Spleen (tissue), 11 donors: ENCODE measurements at regions not wholly inside any gene's neighbourhood (a gene's known extent, or its start where the extent isn't known, plus 50 kb on each side); places are given as distances from the start of the nearest gene placed in this dataset.

Experiments used
- DNase-seq: peaks from one replicate; pipeline ENCODE4 v3.0.0-alpha.2; 2020
- H3K27ac ChIP-seq, 8 donors: fragments of 200-600 bp; sonication (generic) in 7 of 8; 1 replicate in 4 of 8; 2 replicates in 4 of 8; pipeline versions ENCODE4 v1.5.0 to v1.8.0; 2016 to 2021; ENCODE audit warnings: inconsistent platforms in 4 of 8, mild to moderate bottlenecking in 4 of 8, moderate library complexity in 1 of 8
- H3K27me3 ChIP-seq, 7 donors: fragments of 200-600 bp; sonication (generic) in 6 of 7; replicated peaks in 1 of 7; 1 replicate in 4 of 7; 2 replicates in 3 of 7; pipeline versions ENCODE4 v1.5.0 to v1.8.0; 2016 to 2021; ENCODE audit warnings: inconsistent platforms in 3 of 7, mild to moderate bottlenecking in 1 of 7
- H3K36me3 ChIP-seq, 6 donors: fragments of 200-600 bp; sonication (generic) in 5 of 6; 1 replicate in 4 of 6; 2 replicates in 2 of 6; pipeline versions ENCODE4 v1.5.0 to v1.8.0; 2016 to 2021; ENCODE audit warnings: inconsistent platforms in 2 of 6
- H3K4me1 ChIP-seq, 6 donors: fragments of 200-600 bp; sonication (generic) in 5 of 6; 1 replicate in 3 of 6; 2 replicates in 3 of 6; pipeline versions ENCODE4 v1.5.0 to v1.8.0; 2016 to 2021; ENCODE audit warnings: inconsistent platforms in 3 of 6
- H3K4me3 ChIP-seq, 8 donors: fragments of 200-600 bp; sonication (generic) in 7 of 8; 1 replicate in 4 of 8; 2 replicates in 4 of 8; pipeline versions ENCODE4 v1.5.0 to v1.8.0; 2016 to 2021; ENCODE audit warnings: inconsistent platforms in 4 of 8, mild to moderate bottlenecking in 4 of 8, moderate library complexity in 2 of 8
- H3K9me3 ChIP-seq, 8 donors: fragments of 200-600 bp; sonication (generic) in 7 of 8; 1 replicate in 4 of 8; 2 replicates in 4 of 8; pipeline versions ENCODE4 v1.5.0 to v1.8.0; 2016 to 2021; ENCODE audit warnings: inconsistent platforms in 4 of 8
- POLR2A ChIP-seq, 3 donors: fragments of 450-650 bp; IDR thresholded peaks; one replicate each; pipeline ENCODE4 v1.5.1; 2017; ENCODE audit warnings: antibody characterized with exemption in 3 of 3, mild to moderate bottlenecking in 1 of 3
- POLR2AphosphoS5 ChIP-seq, 3 donors: sonication (generic); formaldehyde crosslinking; IDR thresholded peaks; one replicate each; pipeline ENCODE4 v1.5.1; 2017; ENCODE audit warnings: antibody characterized with exemption in 3 of 3
- WGBS, 5 donors: extraction: QIAGEN DNeasy Blood & Tissue Kit in 3 of 5; methylation state at CpG; one replicate each; pipeline versions ENCODE4 v1.1.5 to v1.1.7; 2013 to 2018; 5-methylcytosine and 5-hydroxymethylcytosine counted together
- intact Hi-C: fragments of 100-400 bp; cut with DNase I; formaldehyde crosslinking; loops from one replicate; pipeline ENCODE4 v1.15.0; 2023; ENCODE audit warnings: low total_unique reads
- TF ChIP-seq, protein P1 (sequence below), 11 experiments: fragments of 200-600 bp in 7 of 11; fragments of 450-650 bp in 4 of 11; sonication (generic) in 4 of 11; IDR thresholded peaks in 8 of 11; conservative IDR thresholded peaks in 3 of 11; 1 replicate in 7 of 11; 2 replicates in 4 of 11; pipeline versions ENCODE4 v1.4.0 to v1.8.0; 2016 to 2021; ENCODE audit warnings: antibody characterized with exemption in 11 of 11, inconsistent platforms in 4 of 11, mild to moderate bottlenecking in 1 of 11
- donor health status: healthy with polysubstance abuse.
- donor health status: DM: no; HTN: no; CAD: no; lungs with moderate emphysema.
- donor health status: DM: no; HTN: no; CAD: no.
- donor health status: Bipolar disorder and iron deficiency.
- donor health status: healthy.
- donor health status: DM: no; HTN: no; CAD: no.
- donor health status: DM: yes; HTN: yes; CAD: no.

DNA sequence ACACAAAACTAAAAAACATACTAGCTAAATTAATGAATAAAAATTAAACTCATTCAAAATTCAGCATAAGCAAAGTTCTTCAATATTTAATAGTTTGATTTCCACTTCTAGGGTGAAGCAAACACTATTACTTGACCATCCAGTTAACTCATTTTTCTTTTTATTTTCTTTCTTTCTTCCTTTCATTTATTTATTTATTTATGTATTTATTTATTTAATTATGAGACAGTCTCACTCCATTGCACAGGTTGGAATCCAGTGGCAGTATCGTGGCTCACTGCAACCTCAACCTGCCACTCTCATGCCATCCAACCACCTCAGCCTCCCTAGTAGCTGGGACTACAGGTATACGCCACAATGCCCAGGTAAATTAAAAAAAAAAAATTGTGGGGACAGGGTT is 2069.5 kb downstream of the NCAM2 start:
- no peak overlapping the region for H3K27ac ChIP-seq
- 0% methylated on average over 2 of the region's 2 CpGs for WGBS, 5 donors
- H3K4me1 ChIP-seq, result no peaks in the 10 kb centered on the region
- no peaks in the 10 kb centered on the region for H3K27me3 ChIP-seq
- H3K9me3 ChIP-seq, result peaks cover 0 to 19% (median 4%) of the 10 kb centered on the region in 8 donors
- TF ChIP-seq POLR2A (IDR thresholded peaks at IDR 0.05) (no peak), POLR2AphosphoS5 (IDR thresholded peaks at IDR 0.05) (no peak)
- TF ChIP-seq, protein P1, sequence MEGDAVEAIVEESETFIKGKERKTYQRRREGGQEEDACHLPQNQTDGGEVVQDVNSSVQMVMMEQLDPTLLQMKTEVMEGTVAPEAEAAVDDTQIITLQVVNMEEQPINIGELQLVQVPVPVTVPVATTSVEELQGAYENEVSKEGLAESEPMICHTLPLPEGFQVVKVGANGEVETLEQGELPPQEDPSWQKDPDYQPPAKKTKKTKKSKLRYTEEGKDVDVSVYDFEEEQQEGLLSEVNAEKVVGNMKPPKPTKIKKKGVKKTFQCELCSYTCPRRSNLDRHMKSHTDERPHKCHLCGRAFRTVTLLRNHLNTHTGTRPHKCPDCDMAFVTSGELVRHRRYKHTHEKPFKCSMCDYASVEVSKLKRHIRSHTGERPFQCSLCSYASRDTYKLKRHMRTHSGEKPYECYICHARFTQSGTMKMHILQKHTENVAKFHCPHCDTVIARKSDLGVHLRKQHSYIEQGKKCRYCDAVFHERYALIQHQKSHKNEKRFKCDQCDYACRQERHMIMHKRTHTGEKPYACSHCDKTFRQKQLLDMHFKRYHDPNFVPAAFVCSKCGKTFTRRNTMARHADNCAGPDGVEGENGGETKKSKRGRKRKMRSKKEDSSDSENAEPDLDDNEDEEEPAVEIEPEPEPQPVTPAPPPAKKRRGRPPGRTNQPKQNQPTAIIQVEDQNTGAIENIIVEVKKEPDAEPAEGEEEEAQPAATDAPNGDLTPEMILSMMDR (IDR thresholded peaks at IDR 0.05 in 8 of 11, conservative IDR thresholded peaks at IDR 0.05 in 3 of 11), result no peak
- DNase-seq, result no peak
- H3K36me3 ChIP-seq, result no peaks in the 10 kb centered on the region
- intact Hi-C loops, result no loop called here
- H3K4me3 ChIP-seq, result no peak overlapping the region

- H3K4me1 ChIP-seq, result no peaks in the 10 kb centered on the region
- 38 to 95% (median 79%) methylated on average over 2 of the region's 2 CpGs for WGBS, 5 donors
- intact Hi-C loops, result no loop called here
- no peak for DNase-seq
- H3K9me3 ChIP-seq, result peaks cover 0 to 20% (median 0%) of the 10 kb centered on the region in 8 donors
- no peak overlapping the region for H3K27ac ChIP-seq
- H3K36me3 ChIP-seq, result no peaks in the 10 kb centered on the region
- TF ChIP-seq, protein P1 (IDR thresholded peaks at IDR 0.05 in 8 of 11, conservative IDR thresholded peaks at IDR 0.05 in 3 of 11), result no peak
- TF ChIP-seq POLR2A (IDR thresholded peaks at IDR 0.05) (no peak), POLR2AphosphoS5 (IDR thresholded peaks at IDR 0.05) (no peak)
- H3K4me3 ChIP-seq, result no peak overlapping the region
- no peaks in the 10 kb centered on the region for H3K27me3 ChIP-seq
These were observed 2085.0 kb downstream of the NCAM2 start for GRCh38 chr21:23083242-23083641.

DNA sequence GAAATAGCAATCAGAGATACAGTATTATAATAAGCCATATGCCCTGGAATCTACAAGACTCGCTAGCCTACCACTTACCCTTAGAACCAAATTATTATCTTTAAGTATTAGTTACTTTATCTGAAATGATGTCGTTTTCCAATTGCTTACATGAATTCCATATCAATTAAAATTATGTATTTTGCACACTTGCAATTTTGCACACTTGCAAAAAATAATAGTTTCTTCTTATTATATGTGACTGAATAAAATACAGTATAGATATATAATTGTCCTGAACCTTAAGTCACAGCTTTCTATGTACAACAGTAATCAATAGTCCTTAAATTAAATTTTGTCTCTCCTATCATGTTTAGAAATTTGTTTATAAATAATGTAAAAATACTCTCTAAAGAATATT is 2095.1 kb downstream of the NCAM2 start:
- Histone ChIP-seq H3K27me3 (no peaks in the 10 kb centered on the region), H3K27ac (no peak overlapping the region), H3K4me1 (no peaks in the 10 kb centered on the region), H3K36me3 (no peaks in the 10 kb centered on the region), H3K9me3 (peaks cover 0 to 35% (median 11%) of the 10 kb centered on the region in 8 donors), H3K4me3 (no peak overlapping the region)
- intact Hi-C loops, result no loop called here
- no peak for DNase-seq
- TF ChIP-seq POLR2A (IDR thresholded peaks at IDR 0.05) (no peak), POLR2AphosphoS5 (IDR thresholded peaks at IDR 0.05) (no peak)
- TF ChIP-seq, protein P1 (IDR thresholded peaks at IDR 0.05 in 8 of 11, conservative IDR thresholded peaks at IDR 0.05 in 3 of 11), result no peak
- WGBS, 5 donors, result 67 to 82% (median 77%) methylated on average over 2 of the region's 2 CpGs

DNA sequence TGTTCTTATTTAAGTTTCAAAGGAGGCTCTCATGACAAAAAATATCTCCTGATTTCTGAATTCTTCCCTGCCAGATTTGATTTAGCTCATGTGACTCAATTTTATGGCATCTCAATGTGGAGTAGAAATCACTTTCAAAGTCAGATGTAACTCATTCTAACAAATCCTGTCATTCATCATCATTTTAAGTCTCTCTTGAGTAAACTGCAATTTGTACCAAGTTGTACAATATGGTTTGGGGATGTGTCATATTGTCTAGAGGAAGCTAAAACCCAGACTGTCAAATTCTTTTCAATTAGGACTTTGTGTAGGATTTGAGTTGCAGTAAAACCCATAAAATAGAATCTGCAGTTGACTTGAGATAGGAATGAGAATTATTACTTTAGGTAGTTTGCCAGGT is 2101.0 kb downstream of the NCAM2 start:
- Histone ChIP-seq H3K27ac (no peak overlapping the region), H3K4me1 (no peaks in the 10 kb centered on the region), H3K36me3 (no peaks in the 10 kb centered on the region), H3K4me3 (no peak overlapping the region), H3K27me3 (no peaks in the 10 kb centered on the region), H3K9me3 (peaks cover 0 to 7% (median 0%) of the 10 kb centered on the region in 8 donors)
- DNase-seq, result no peak
- no peak for TF ChIP-seq POLR2A (IDR thresholded peaks at IDR 0.05)
- TF ChIP-seq POLR2AphosphoS5 (IDR thresholded peaks at IDR 0.05), result no peak
- TF ChIP-seq, protein P1 (IDR thresholded peaks at IDR 0.05 in 8 of 11, conservative IDR thresholded peaks at IDR 0.05 in 3 of 11), result no peak
- intact Hi-C loops, result no loop called here
